ENCODE measurements at regions not wholly inside any gene's neighbourhood (a gene's known extent, or its start where the extent isn't known, plus 50 kb on each side); places are given as distances from the start of the nearest gene placed in this dataset.
A peak's percentile ranks its signal among the peaks of the same experiment; 100 is the strongest.

- DNase-seq, result no peak
These were observed 919.7 kb upstream of the GYPC start for GRCh38 chr2:125736306-125736705.

- DNase-seq, result peak in 2 of 3 experiments; percentile 47 to 69
These were observed 910.4 kb upstream of the GYPC start for GRCh38 chr2:125745514-125745913.

- no peak for DNase-seq
These were observed 909.4 kb upstream of the GYPC start for GRCh38 chr2:125746321-125747164.

GRCh38 chr2:125747165-125747425 is 908.9 kb upstream of the GYPC start:
- no peak for DNase-seq

- no peak for DNase-seq
These were observed 899.5 kb upstream of the GYPC start for GRCh38 chr2:125756431-125756830.

GRCh38 chr2:125796784-125797183 is 859.2 kb upstream of the GYPC start:
- DNase-seq, result no peak

- no peak for DNase-seq
These were observed 858.8 kb upstream of the GYPC start for GRCh38 chr2:125797192-125797591.

- DNase-seq, result no peak
These were observed 833.2 kb upstream of the GYPC start for GRCh38 chr2:125822746-125823145.

GRCh38 chr2:125825781-125826180 is 830.2 kb upstream of the GYPC start:
- peak in 2 of 3 experiments; percentile 5 to 29 for DNase-seq

GRCh38 chr2:125837128-125837527 is 818.8 kb upstream of the GYPC start:
- DNase-seq, result peak in 2 of 3 experiments; percentile 14 to 62

GRCh38 chr2:125837611-125838010 is 818.3 kb upstream of the GYPC start:
- DNase-seq, result no peak

- DNase-seq, result no peak
These were observed 816.0 kb upstream of the GYPC start for GRCh38 chr2:125839945-125840344.

GRCh38 chr2:125842041-125842440 is 813.9 kb upstream of the GYPC start:
- DNase-seq, result no peak

GRCh38 chr2:125850541-125850940 is 805.4 kb upstream of the GYPC start:
- no peak for DNase-seq

- no peak for DNase-seq
These were observed 803.6 kb upstream of the GYPC start for GRCh38 chr2:125852364-125852763.

- no peak for DNase-seq
These were observed 802.3 kb upstream of the GYPC start for GRCh38 chr2:125853626-125854025.

GRCh38 chr2:125855204-125855603 is 800.8 kb upstream of the GYPC start:
- no peak for DNase-seq

GRCh38 chr2:125857971-125858794 is 797.8 kb upstream of the GYPC start:
- DNase-seq, result no peak

GRCh38 chr2:125861461-125861860 is 794.5 kb upstream of the GYPC start:
- DNase-seq, result no peak

GRCh38 chr2:125867908-125868307 is 788.0 kb upstream of the GYPC start:
- no peak for DNase-seq

GRCh38 chr2:125870264-125870663 is 785.7 kb upstream of the GYPC start:
- DNase-seq, result no peak

- no peak for DNase-seq
These were observed 785.2 kb upstream of the GYPC start for GRCh38 chr2:125870746-125871145.

- no peak for DNase-seq
These were observed 781.4 kb upstream of the GYPC start for GRCh38 chr2:125874564-125874963.

- DNase-seq, result no peak
These were observed 770.6 kb upstream of the GYPC start for GRCh38 chr2:125885340-125885739.

Measured in NCI-H1417 (cell line).